ENCODE measurements at regions not wholly inside any gene's neighbourhood (a gene's known extent, or its start where the extent isn't known, plus 50 kb on each side); places are given as distances from the start of the nearest gene placed in this dataset.

- Histone ChIP-seq H3K27ac (no peak overlapping the region), H3K9ac (ENCODE audit: insufficient read length) (no peak overlapping the region), H3K36me3 (ENCODE audit: insufficient read depth, low read length) (no peaks in the 10 kb centered on the region), H3K9me3 (ENCODE audit: low read depth, low read length) (no peaks in the 10 kb centered on the region), H3K4me3 (no peak overlapping the region)
- no peak for TF ChIP-seq POLR2AphosphoS5 (IDR thresholded peaks at IDR 0.05; ENCODE audit: borderline replicate concordance, low read depth, low read length)
- no peak for TF ChIP-seq FOXP2 (optimal IDR thresholded peaks at IDR 0.05; ENCODE audit: control extremely low read depth, extremely low read length, insufficient read depth)
- no peak for TF ChIP-seq EZH2 (IDR thresholded peaks at IDR 0.05)
- DNase-seq (ENCODE audit: low read depth, low spot score): no peak
These were observed 164.8 kb downstream of the QRSL1 start for GRCh38 chr6:106794129-106794528.

- no peak for DNase-seq (ENCODE audit: low read depth, low spot score)
- H3K36me3 ChIP-seq (ENCODE audit: insufficient read depth, low read length): no peaks in the 10 kb centered on the region
- TF ChIP-seq FOXP2 (optimal IDR thresholded peaks at IDR 0.05; ENCODE audit: control extremely low read depth, extremely low read length, insufficient read depth): no peak
- TF ChIP-seq POLR2AphosphoS5 (IDR thresholded peaks at IDR 0.05; ENCODE audit: borderline replicate concordance, low read depth, low read length): no peak
- TF ChIP-seq EZH2 (IDR thresholded peaks at IDR 0.05): no peak
- H3K4me3 ChIP-seq: no peak overlapping the region
- H3K27ac ChIP-seq: no peak overlapping the region
- H3K9ac ChIP-seq (ENCODE audit: insufficient read length): no peak overlapping the region
- H3K9me3 ChIP-seq (ENCODE audit: low read depth, low read length): no peaks in the 10 kb centered on the region
These were observed 163.3 kb downstream of the QRSL1 start for GRCh38 chr6:106792536-106793236.

GRCh38 chr6:106790935-106791334 is 161.6 kb downstream of the QRSL1 start:
- Histone ChIP-seq H3K9me3 (ENCODE audit: low read depth, low read length) (no peaks in the 10 kb centered on the region), H3K36me3 (ENCODE audit: insufficient read depth, low read length) (no peaks in the 10 kb centered on the region), H3K9ac (ENCODE audit: insufficient read length) (no peak overlapping the region), H3K4me3 (no peak overlapping the region), H3K27ac (no peak overlapping the region)
- no peak for DNase-seq (ENCODE audit: low read depth, low spot score)
- TF ChIP-seq POLR2AphosphoS5 (IDR thresholded peaks at IDR 0.05; ENCODE audit: borderline replicate concordance, low read depth, low read length) (no peak), FOXP2 (optimal IDR thresholded peaks at IDR 0.05; ENCODE audit: control extremely low read depth, extremely low read length, insufficient read depth) (no peak), EZH2 (IDR thresholded peaks at IDR 0.05) (no peak)

GRCh38 chr6:106790149-106790770 is 160.9 kb downstream of the QRSL1 start:
- Histone ChIP-seq H3K36me3 (ENCODE audit: insufficient read depth, low read length) (no peaks in the 10 kb centered on the region), H3K9ac (ENCODE audit: insufficient read length) (no peak overlapping the region), H3K9me3 (ENCODE audit: low read depth, low read length) (no peaks in the 10 kb centered on the region), H3K4me3 (no peak overlapping the region), H3K27ac (no peak overlapping the region)
- no peak for TF ChIP-seq EZH2 (IDR thresholded peaks at IDR 0.05)
- no peak for DNase-seq (ENCODE audit: low read depth, low spot score)

- Histone ChIP-seq H3K4me3 (no peak overlapping the region), H3K27ac (no peak overlapping the region), H3K9ac (ENCODE audit: insufficient read length) (no peak overlapping the region), H3K36me3 (ENCODE audit: insufficient read depth, low read length) (no peaks in the 10 kb centered on the region), H3K9me3 (ENCODE audit: low read depth, low read length) (no peaks in the 10 kb centered on the region)
- no peak for DNase-seq (ENCODE audit: low read depth, low spot score)
- TF ChIP-seq EZH2 (IDR thresholded peaks at IDR 0.05) (no peak), POLR2AphosphoS5 (IDR thresholded peaks at IDR 0.05; ENCODE audit: borderline replicate concordance, low read depth, low read length) (no peak), FOXP2 (optimal IDR thresholded peaks at IDR 0.05; ENCODE audit: control extremely low read depth, extremely low read length, insufficient read depth) (no peak)
These were observed 160.2 kb downstream of the QRSL1 start for GRCh38 chr6:106789428-106790148.

- no peak for TF ChIP-seq FOXP2 (optimal IDR thresholded peaks at IDR 0.05; ENCODE audit: control extremely low read depth, extremely low read length, insufficient read depth)
- no peak for TF ChIP-seq EZH2 (IDR thresholded peaks at IDR 0.05)
- TF ChIP-seq POLR2AphosphoS5 (IDR thresholded peaks at IDR 0.05; ENCODE audit: borderline replicate concordance, low read depth, low read length): no peak
- Histone ChIP-seq H3K9ac (ENCODE audit: insufficient read length) (no peak overlapping the region), H3K36me3 (ENCODE audit: insufficient read depth, low read length) (no peaks in the 10 kb centered on the region), H3K27ac (no peak overlapping the region), H3K4me3 (no peak overlapping the region), H3K9me3 (ENCODE audit: low read depth, low read length) (no peaks in the 10 kb centered on the region)
- DNase-seq (ENCODE audit: low read depth, low spot score): no peak
These were observed 159.4 kb downstream of the QRSL1 start for GRCh38 chr6:106788761-106789160.

GRCh38 chr6:106787327-106788196 is 158.2 kb downstream of the QRSL1 start:
- H3K36me3 ChIP-seq (ENCODE audit: insufficient read depth, low read length): no peaks in the 10 kb centered on the region
- no peak overlapping the region for H3K4me3 ChIP-seq
- no peaks in the 10 kb centered on the region for H3K9me3 ChIP-seq (ENCODE audit: low read depth, low read length)
- H3K9ac ChIP-seq (ENCODE audit: insufficient read length): no peak overlapping the region
- TF ChIP-seq EZH2 (IDR thresholded peaks at IDR 0.05) (no peak), POLR2AphosphoS5 (IDR thresholded peaks at IDR 0.05; ENCODE audit: borderline replicate concordance, low read depth, low read length) (no peak), FOXP2 (optimal IDR thresholded peaks at IDR 0.05; ENCODE audit: control extremely low read depth, extremely low read length, insufficient read depth) (no peak)
- DNase-seq (ENCODE audit: low read depth, low spot score): no peak
- H3K27ac ChIP-seq: no peak overlapping the region

GRCh38 chr6:106785298-106785697 is 155.9 kb downstream of the QRSL1 start:
- no peak overlapping the region for H3K27ac ChIP-seq
- TF ChIP-seq FOXP2 (optimal IDR thresholded peaks at IDR 0.05; ENCODE audit: control extremely low read depth, extremely low read length, insufficient read depth): no peak
- no peak for TF ChIP-seq EZH2 (IDR thresholded peaks at IDR 0.05)
- TF ChIP-seq POLR2AphosphoS5 (IDR thresholded peaks at IDR 0.05; ENCODE audit: borderline replicate concordance, low read depth, low read length): no peak
- no peaks in the 10 kb centered on the region for H3K9me3 ChIP-seq (ENCODE audit: low read depth, low read length)
- no peak overlapping the region for H3K9ac ChIP-seq (ENCODE audit: insufficient read length)
- H3K36me3 ChIP-seq (ENCODE audit: insufficient read depth, low read length): no peaks in the 10 kb centered on the region
- no peak for DNase-seq (ENCODE audit: low read depth, low spot score)
- H3K4me3 ChIP-seq: no peak overlapping the region
